GM23248 (cell line): ENCODE measurements at regions not wholly inside any gene's neighbourhood (a gene's known extent, or its start where the extent isn't known, plus 50 kb on each side); places are given as distances from the start of the nearest gene placed in this dataset.

ENCODE experiments used
- EZH2 ChIP-seq: fragments of 200-600 bp; sonication (generic); IDR thresholded peaks from 2 replicates; pipeline ENCODE4 v1.6.1; 2018; ENCODE audit warnings: antibody characterized with exemption, mild to moderate bottlenecking; ENCODE audit not compliant: insufficient read depth, poor library complexity, severe bottlenecking
- EZH2phosphoT487 ChIP-seq: fragments of 200-600 bp; sonication (generic); IDR thresholded peaks from 2 replicates; pipeline ENCODE4 v1.6.1; 2018; ENCODE audit warnings: antibody characterized with exemption, moderate library complexity, mild to moderate bottlenecking, low read depth; ENCODE audit not compliant: insufficient read depth

GRCh38 chr18:21979759-21980158, 189.6 kb upstream of the GATA6 start:
- no peak for TF ChIP-seq EZH2
- TF ChIP-seq EZH2phosphoT487: no peak
